GM19395 (cell line): ENCODE measurements at regions not wholly inside any gene's neighbourhood (a gene's known extent, or its start where the extent isn't known, plus 50 kb on each side); places are given as distances from the start of the nearest gene placed in this dataset.
"Not testable (repeated sequence)": the region's sequence is repeated elsewhere in the genome, so short reads cannot be mapped to it uniquely, and the experiment has no call there.

ENCODE experiments used
- ATAC-seq: cut with Tn5 transposase; IDR thresholded peaks from one replicate; pipeline ENCODE4 v1.9.1; 2021; ENCODE audit warnings: mild to moderate bottlenecking, moderate library complexity; ENCODE audit not compliant: unreplicated experiment

GRCh38 chr6:146981981-146982380, 222.2 kb upstream of the STXBP5 start:
- no peak for ATAC-seq

GRCh38 chr6:146984251-146984924, 219.8 kb upstream of the STXBP5 start:
- no peak for ATAC-seq

DNA sequence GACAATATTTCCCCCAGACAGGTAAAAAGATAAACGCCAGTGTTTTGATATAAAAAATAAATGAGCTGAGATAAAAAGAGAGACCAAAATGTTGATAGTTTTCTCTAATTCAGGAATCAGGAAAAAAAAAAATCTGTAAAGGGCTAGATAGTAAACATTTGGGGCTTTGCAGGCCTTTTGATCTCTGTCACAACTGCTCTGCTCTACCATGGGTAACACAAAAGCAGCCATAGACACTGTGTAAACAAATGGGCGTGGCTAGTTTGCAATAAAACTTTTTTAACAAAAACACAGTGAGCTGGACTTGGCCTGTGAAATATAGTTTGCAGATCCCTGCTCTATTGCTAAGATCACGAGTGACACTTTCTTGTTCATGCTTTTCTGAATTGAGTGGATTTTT, 219.1 kb upstream of the STXBP5 start:
- no peak for ATAC-seq

DNA sequence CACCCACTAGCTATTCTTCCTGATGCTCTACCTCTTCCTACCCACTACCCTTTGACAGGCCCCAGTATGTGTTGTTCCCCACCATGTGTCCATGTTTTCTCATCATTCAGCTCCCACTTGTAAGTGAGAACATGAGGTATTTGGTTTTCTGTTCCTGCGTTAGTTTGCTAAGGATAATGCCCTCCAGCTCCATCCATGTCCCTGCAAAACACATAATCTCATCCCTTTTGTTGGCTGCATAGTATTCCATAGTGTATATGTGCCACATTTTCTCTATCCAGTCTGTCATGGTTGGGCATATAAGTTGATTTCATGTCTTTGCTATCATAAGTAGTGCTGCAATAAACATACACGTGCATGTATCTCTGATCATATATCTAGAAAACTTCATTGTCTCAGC, 218.3 kb upstream of the STXBP5 start:
- no peak for ATAC-seq

- ATAC-seq, result not testable (repeated sequence)
These were observed 216.3 kb upstream of the STXBP5 start for GRCh38 chr6:146987938-146988337.

DNA sequence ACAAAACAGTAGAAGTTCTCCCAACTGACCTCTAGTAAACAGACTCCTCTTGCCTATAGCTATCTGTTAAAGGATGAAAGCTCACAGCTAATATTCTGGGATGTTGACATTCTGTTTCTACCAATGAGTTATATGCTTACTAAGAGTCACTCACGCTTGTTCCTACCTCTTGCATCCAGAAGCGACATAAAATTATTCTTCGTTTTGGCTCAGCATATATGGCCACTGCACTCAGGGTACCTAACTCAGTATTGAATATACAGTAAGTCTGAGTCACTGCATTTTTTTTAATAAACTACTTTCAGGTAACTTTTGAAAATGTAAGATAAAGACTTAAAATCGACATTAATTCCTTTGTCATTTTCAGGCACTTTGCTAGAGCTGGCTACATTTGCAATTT, 214.4 kb upstream of the STXBP5 start:
- no peak for ATAC-seq

DNA sequence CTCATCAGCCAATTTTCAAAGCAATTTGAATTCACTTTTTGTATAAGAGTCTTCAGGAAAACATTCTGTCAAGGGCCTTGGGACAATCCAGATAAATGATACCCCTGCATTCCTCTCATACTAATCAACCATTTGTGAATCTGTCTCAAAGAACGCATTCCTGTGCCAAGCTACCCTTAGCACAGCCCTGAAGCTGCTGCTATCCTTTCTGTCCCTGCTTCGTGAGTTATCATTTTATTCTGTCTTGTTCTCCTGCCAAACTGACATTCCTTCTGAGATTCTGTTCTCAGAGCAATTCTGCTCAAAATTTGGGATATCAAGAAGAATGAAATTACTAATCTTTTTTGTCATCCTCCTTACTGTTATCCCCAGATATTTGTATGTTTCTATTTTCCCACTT, 213.9 kb upstream of the STXBP5 start:
- no peak for ATAC-seq

DNA sequence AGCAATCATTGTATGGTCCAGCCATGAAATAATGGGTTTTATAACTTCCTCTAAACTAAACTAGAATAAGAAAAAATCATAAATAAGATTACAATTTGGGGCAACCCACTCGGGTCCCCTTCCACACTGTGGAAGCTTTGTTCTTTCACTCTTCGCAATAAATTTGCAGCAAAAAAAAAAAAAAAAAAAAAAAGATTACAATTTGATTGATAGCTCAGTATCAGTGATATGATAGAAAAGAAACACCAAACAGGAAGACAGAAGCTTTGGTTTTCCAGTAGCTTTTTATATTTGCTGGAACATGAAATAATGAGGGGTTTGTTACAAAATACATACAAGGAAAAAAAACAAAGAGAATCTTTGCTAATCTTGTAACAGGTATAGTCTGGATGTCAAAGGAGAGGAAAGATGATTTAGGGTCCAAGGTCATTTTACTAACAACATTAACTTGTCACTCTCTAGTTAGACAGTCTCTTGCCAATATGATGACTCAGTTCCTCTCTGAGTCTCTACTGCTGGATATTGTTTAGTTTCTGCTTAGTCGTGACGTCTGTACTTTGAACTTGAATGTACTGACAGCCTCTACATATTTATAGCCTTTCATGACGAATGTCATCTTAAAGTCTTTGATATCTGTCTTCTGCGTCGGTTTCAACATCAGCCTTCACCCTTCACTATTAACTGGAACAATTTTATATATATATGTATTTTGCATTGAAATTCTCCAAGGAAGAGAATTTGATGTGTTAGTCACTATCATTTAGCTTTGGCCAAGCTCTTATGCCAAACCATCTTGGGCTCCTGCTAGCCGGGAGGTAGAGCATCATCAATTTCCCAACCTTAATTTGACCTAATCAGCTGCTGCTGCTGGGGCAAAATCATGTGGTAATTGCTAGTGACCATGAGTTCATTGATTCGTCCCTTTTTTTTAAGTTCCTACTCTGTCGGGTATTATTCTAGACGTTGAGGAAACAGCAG, 213.1 kb upstream of the STXBP5 start:
- no peak for ATAC-seq

GRCh38 chr6:146997062-146997461, 207.2 kb upstream of the STXBP5 start:
- ATAC-seq, result no peak

GRCh38 chr6:146999766-147000165, 204.5 kb upstream of the STXBP5 start:
- ATAC-seq, result no peak

- ATAC-seq, result no peak
These were observed 203.4 kb upstream of the STXBP5 start for GRCh38 chr6:147000545-147001488.

GRCh38 chr6:147001621-147002020, 202.6 kb upstream of the STXBP5 start:
- no peak for ATAC-seq

- no peak for ATAC-seq
These were observed 201.0 kb upstream of the STXBP5 start for GRCh38 chr6:147003186-147003585.

- no peak for ATAC-seq
These were observed 198.7 kb upstream of the STXBP5 start for GRCh38 chr6:147005499-147005898.

GRCh38 chr6:147007441-147007840, 196.8 kb upstream of the STXBP5 start:
- ATAC-seq, result no peak

- no peak for ATAC-seq
These were observed 194.9 kb upstream of the STXBP5 start for GRCh38 chr6:147009358-147009757.

- ATAC-seq, result no peak
These were observed 188.5 kb upstream of the STXBP5 start for GRCh38 chr6:147015674-147016073.

DNA sequence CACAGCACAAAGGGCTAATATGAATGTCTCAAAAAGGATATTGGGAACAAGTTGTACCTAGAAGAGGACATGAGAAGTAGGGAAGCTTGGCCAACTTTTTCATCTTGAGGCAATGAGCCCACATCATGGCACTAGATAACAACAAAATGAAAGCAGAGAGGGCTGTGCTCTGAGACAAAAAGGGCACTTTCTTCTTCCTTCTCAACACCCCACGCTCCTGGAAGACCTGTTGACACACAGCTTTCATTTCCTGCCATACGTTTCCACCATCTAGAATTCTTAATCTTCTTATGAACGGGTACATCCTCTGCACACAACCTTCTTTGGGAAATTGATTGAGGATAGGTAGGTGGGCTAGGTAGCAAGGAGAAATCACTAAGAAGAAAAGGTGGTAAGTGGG, 187.8 kb upstream of the STXBP5 start:
- ATAC-seq, result no peak

GRCh38 chr6:147017153-147017552, 187.1 kb upstream of the STXBP5 start:
- no peak for ATAC-seq

- no peak for ATAC-seq
These were observed 185.2 kb upstream of the STXBP5 start for GRCh38 chr6:147019001-147019400.

GRCh38 chr6:147022041-147022440, 182.2 kb upstream of the STXBP5 start:
- no peak for ATAC-seq
